ENCODE measurements at regions not wholly inside any gene's neighbourhood (a gene's known extent, or its start where the extent isn't known, plus 50 kb on each side); places are given as distances from the start of the nearest gene placed in this dataset.

DNA sequence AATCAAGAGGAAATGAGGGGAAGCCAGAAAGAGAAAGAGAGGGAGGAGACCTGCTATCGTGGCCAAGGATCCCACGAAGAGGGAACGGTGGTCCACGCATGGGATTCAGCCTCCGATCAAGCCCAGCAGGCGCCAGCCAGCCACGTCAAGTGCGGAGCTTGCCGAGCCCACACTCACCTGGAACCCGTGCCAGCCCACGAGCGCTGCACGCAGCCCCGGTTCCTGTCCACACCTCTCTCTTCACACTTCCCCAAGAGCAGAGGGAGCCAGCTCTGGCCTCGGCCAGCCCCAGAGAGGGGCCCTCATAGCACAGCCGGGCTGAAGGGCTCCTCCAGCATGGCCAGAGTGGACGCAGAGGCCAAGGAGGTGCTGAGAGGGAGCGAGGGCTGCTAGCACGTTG lies 795.1 kb upstream of the GRIA3 start:
- H3K4me2 ChIP-seq (ENCODE audit: insufficient read depth, low read length): no peak overlapping the region
- no peak for TF ChIP-seq EZH2 (IDR thresholded peaks at IDR 0.05; ENCODE audit: borderline replicate concordance, low read depth, low read length, severe bottlenecking)
- TF ChIP-seq, protein P1, sequence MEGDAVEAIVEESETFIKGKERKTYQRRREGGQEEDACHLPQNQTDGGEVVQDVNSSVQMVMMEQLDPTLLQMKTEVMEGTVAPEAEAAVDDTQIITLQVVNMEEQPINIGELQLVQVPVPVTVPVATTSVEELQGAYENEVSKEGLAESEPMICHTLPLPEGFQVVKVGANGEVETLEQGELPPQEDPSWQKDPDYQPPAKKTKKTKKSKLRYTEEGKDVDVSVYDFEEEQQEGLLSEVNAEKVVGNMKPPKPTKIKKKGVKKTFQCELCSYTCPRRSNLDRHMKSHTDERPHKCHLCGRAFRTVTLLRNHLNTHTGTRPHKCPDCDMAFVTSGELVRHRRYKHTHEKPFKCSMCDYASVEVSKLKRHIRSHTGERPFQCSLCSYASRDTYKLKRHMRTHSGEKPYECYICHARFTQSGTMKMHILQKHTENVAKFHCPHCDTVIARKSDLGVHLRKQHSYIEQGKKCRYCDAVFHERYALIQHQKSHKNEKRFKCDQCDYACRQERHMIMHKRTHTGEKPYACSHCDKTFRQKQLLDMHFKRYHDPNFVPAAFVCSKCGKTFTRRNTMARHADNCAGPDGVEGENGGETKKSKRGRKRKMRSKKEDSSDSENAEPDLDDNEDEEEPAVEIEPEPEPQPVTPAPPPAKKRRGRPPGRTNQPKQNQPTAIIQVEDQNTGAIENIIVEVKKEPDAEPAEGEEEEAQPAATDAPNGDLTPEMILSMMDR (IDR thresholded peaks at IDR 0.05; ENCODE audit: borderline replicate concordance, extremely low read depth, low read length, poor library complexity, severe bottlenecking): no peak

DNA sequence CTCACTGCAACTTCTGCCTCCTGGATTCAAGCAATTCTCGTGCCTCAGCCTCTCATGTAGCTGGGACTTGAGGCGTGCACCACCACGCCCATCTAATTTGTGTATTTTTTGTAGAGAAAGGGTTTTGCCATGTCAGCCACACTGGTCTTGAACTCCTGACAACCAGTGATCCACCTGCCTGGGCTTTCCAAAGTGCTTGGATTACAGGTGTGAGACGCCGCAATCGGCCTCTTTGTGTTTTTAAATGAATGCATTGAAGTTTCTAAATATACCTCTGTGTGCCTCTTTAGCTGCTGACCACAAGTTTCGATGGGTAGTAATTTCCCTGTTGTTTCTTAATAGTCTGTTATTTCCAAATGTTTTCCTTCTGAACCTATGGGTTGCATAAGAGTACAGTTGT lies 765.3 kb upstream of the GRIA3 start:
- no peak for TF ChIP-seq EZH2 (IDR thresholded peaks at IDR 0.05; ENCODE audit: borderline replicate concordance, low read depth, low read length, severe bottlenecking)
- TF ChIP-seq, protein P1 (IDR thresholded peaks at IDR 0.05; ENCODE audit: borderline replicate concordance, extremely low read depth, low read length, poor library complexity, severe bottlenecking): no peak
- no peak overlapping the region for H2AFZ ChIP-seq (ENCODE audit: low read depth, low read length)
- no peaks in the 10 kb centered on the region for H3K36me3 ChIP-seq (ENCODE audit: insufficient read depth, low read length)
- H3K9ac ChIP-seq (ENCODE audit: low read depth, low read length): no peak overlapping the region
- no peaks in the 10 kb centered on the region for H3K79me2 ChIP-seq (ENCODE audit: insufficient read depth, low read length)
- no peak overlapping the region for H3K4me3 ChIP-seq (ENCODE audit: low read depth in 1 of 2, low read length in 2 of 2)
- no peaks in the 10 kb centered on the region for H4K20me1 ChIP-seq (ENCODE audit: insufficient read depth, low read length)
- DNase-seq (no peak), ATAC-seq (ENCODE audit: insufficient read depth, low read depth) (no peak)
- H3K4me1 ChIP-seq (ENCODE audit: insufficient read depth, low read length): no peaks in the 10 kb centered on the region
- H3K27me3 ChIP-seq (ENCODE audit: insufficient read depth, low read length, poor library complexity): no peaks in the 10 kb centered on the region
- no peaks in the 10 kb centered on the region for H3K9me3 ChIP-seq (ENCODE audit: insufficient read depth, low read length, severe bottlenecking)
- no peak overlapping the region for H3K4me2 ChIP-seq (ENCODE audit: insufficient read depth, low read length)
- no peak overlapping the region for H3K27ac ChIP-seq (ENCODE audit: low read length)

More for the DNA sequence above, 795.1 kb upstream of the GRIA3 start:
- Histone ChIP-seq H3K4me1 (ENCODE audit: insufficient read depth, low read length) (no peaks in the 10 kb centered on the region), H3K36me3 (ENCODE audit: insufficient read depth, low read length) (no peaks in the 10 kb centered on the region), H3K4me3 (ENCODE audit: low read depth in 1 of 2, low read length in 2 of 2) (no peak overlapping the region), H2AFZ (ENCODE audit: low read depth, low read length) (no peak overlapping the region), H3K27me3 (ENCODE audit: insufficient read depth, low read length, poor library complexity) (no peaks in the 10 kb centered on the region), H3K27ac (ENCODE audit: low read length) (no peak overlapping the region), H4K20me1 (ENCODE audit: insufficient read depth, low read length) (no peaks in the 10 kb centered on the region), H3K79me2 (ENCODE audit: insufficient read depth, low read length) (no peaks in the 10 kb centered on the region), H3K9ac (ENCODE audit: low read depth, low read length) (no peak overlapping the region), H3K9me3 (ENCODE audit: insufficient read depth, low read length, severe bottlenecking) (no peaks in the 10 kb centered on the region)
- DNase-seq: no peak
- no peak for ATAC-seq (ENCODE audit: insufficient read depth, low read depth)

DNA sequence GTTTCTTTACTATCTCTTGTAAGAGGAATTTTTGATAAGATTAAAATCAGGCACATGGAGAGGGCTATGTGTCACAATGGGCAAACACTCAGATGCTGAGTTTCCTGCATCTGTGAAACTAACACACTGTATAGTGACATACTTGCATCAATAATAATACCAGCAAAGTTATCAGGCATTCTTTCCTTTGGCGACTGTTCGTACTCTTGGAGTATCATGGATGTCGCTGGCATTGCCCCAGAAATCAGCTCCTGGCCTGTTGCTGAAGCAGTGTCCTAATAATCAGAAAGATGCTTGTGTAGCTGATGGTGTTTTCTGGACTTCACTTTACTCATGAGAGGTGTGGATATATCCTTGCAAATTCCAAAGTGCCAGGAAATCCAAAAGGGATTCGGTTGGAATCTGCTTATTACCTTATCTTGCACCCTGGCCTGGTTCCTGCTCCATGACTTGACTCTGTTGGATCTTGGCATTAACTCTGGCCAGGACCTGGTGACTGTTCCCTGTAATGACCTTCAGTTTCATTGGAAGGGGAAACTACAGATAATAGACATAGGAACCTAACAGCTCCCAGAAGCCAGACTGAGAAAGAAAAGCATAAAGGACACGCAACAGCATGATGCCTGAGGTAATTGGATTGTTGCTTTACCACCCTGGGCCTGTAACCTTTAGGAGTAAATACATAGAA lies 762.5 kb upstream of the GRIA3 start:
- no peak overlapping the region for H3K4me3 ChIP-seq (ENCODE audit: low read depth in 1 of 2, low read length in 2 of 2)
- H3K79me2 ChIP-seq (ENCODE audit: insufficient read depth, low read length): no peaks in the 10 kb centered on the region
- H4K20me1 ChIP-seq (ENCODE audit: insufficient read depth, low read length): no peaks in the 10 kb centered on the region
- H3K27me3 ChIP-seq (ENCODE audit: insufficient read depth, low read length, poor library complexity): no peaks in the 10 kb centered on the region
- ATAC-seq (ENCODE audit: insufficient read depth, low read depth) (no peak), DNase-seq (no peak)
- H3K36me3 ChIP-seq (ENCODE audit: insufficient read depth, low read length): no peaks in the 10 kb centered on the region
- H3K9ac ChIP-seq (ENCODE audit: low read depth, low read length): no peak overlapping the region
- no peak overlapping the region for H3K4me2 ChIP-seq (ENCODE audit: insufficient read depth, low read length)
- no peaks in the 10 kb centered on the region for H3K9me3 ChIP-seq (ENCODE audit: insufficient read depth, low read length, severe bottlenecking)
- no peaks in the 10 kb centered on the region for H3K4me1 ChIP-seq (ENCODE audit: insufficient read depth, low read length)
- no peak overlapping the region for H2AFZ ChIP-seq (ENCODE audit: low read depth, low read length)
- no peak for TF ChIP-seq EZH2 (IDR thresholded peaks at IDR 0.05; ENCODE audit: borderline replicate concordance, low read depth, low read length, severe bottlenecking)
- TF ChIP-seq, protein P1 (IDR thresholded peaks at IDR 0.05; ENCODE audit: borderline replicate concordance, extremely low read depth, low read length, poor library complexity, severe bottlenecking): no peak
- H3K27ac ChIP-seq (ENCODE audit: low read length): no peak overlapping the region

All from DND-41 (cell line).